SK-N-MC (cell line): ENCODE measurements at regions not wholly inside any gene's neighbourhood (a gene's known extent, or its start where the extent isn't known, plus 50 kb on each side); places are given as distances from the start of the nearest gene placed in this dataset.

Source experiments
- EZH2 ChIP-seq: fragments of 200-600 bp; sonication (generic); IDR thresholded peaks from one replicate; pipeline ENCODE4 v1.6.1; 2017; ENCODE audit warnings: antibody characterized with exemption
- POLR2AphosphoS5 ChIP-seq: IDR thresholded peaks from 2 replicates; pipeline ENCODE4 v1.6.1; 2012; ENCODE audit warnings: mild to moderate bottlenecking, low read depth, low read length, borderline replicate concordance

DNA sequence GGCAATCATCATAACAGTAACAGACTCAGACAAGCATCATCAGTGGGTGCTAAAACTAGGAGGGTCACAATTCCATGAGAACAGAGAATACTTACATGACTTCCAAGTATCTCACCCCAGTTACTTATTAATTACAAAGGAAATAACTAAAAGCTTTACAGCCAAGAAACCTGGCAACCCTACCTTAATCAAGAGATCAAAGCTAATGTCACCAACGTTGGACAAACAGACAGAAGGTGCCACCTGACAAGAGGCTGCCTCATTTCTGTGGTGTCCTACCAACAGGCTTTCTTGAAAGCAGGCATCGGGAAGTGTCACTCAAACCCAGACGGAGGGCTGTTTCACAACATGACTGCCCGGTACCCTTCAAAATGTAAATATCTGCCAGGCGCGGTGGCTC is 84.6 kb downstream of the RMI2 start:
- TF ChIP-seq EZH2 (no peak), POLR2AphosphoS5 (no peak)
